HG03039 (cell line): ENCODE measurements at regions not wholly inside any gene's neighbourhood (a gene's known extent, or its start where the extent isn't known, plus 50 kb on each side); places are given as distances from the start of the nearest gene placed in this dataset.
"Not testable (repeated sequence)": the region's sequence is repeated elsewhere in the genome, so short reads cannot be mapped to it uniquely, and the experiment has no call there.

Experiments
- ATAC-seq: cut with Tn5 transposase; IDR thresholded peaks from one replicate; pipeline ENCODE4 v1.9.1; 2021; ENCODE audit warnings: mild to moderate bottlenecking, moderate library complexity; ENCODE audit not compliant: unreplicated experiment

- no peak for ATAC-seq
These were observed 1960.8 kb downstream of the OLFM4 start for GRCh38 chr13:54989418-54989817.

GRCh38 chr13:54999399-54999907, 1970.8 kb downstream of the OLFM4 start:
- ATAC-seq = no peak

DNA sequence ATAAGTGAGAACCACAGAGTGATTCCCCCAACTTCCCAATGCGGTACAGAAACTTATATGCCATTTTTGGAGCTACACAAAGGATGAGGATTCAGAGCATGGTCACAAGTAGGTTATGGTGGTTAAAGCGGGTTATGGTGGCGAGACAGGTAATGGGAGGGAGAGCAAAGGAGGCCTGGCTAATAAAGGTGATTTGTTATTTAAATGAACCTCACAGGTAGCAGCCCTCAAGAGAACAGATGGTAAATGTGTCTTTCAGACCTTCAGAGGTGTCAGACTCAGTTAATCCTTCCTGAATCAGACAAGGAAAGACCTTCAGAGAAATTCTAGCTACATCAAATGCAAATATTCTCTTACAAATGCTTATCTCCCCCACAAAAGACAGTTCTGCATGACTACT, 1971.4 kb downstream of the OLFM4 start:
- ATAC-seq = no peak

GRCh38 chr13:55000844-55001243, 1972.2 kb downstream of the OLFM4 start:
- no peak for ATAC-seq

GRCh38 chr13:55001881-55002280, 1973.3 kb downstream of the OLFM4 start:
- no peak for ATAC-seq

DNA sequence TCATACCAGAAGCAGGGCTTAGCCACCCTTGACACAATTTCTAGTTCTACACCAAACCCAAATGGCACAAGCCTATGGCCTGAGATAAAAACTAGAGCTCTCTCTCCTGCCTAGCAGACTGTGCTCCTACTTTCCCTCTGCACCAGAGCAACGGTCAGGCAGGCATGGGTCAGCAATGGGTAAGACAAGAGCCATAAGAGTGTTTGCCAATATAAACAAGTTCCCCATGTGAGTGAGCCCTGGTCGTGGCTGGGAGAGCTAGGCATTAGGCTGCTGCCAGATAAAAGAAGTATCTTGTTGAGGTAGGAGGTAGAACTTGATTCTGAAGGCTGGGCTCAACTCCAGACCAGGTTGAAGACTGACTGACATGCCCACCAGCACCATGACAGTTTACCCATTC, 1979.1 kb downstream of the OLFM4 start:
- ATAC-seq = no peak

DNA sequence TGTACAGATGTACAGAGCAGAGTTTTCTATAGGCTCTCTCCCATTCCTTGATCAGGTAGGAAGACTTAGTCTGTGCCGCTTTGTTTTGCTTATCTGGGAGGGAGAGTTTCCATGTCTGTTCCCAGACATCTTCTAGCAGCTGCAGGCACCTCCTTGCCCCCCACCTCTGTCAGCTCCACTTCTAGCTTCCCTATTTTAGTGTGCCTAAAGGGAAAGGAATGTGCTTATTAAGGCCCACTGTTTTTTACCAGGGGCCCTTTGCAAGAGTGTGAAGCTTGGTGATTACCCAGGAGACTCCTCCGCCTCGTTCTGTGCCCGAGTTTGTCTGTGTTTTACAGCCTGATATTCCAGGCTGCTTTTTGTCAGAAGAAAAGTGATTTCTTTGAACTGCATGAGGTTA, 1984.4 kb downstream of the OLFM4 start:
- ATAC-seq = no peak

DNA sequence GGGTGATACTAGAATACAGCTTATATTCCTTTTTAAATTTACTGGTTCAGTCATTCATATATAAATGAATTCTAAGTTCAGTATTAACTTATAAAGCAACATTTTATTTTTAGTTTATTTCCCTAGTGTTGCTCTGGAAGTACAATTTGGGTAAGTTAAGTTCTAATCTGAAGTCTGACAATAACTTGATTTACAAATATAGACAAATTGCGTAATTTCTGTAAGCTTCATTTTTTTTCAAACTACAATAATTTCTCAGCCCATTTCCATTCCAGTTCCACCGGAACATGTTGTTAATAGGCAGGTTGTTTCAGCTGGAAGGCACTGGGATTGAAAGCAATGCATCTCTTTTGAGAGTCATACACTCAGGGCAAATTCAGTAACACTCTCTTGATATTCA, 2000.7 kb downstream of the OLFM4 start:
- ATAC-seq = no peak

DNA sequence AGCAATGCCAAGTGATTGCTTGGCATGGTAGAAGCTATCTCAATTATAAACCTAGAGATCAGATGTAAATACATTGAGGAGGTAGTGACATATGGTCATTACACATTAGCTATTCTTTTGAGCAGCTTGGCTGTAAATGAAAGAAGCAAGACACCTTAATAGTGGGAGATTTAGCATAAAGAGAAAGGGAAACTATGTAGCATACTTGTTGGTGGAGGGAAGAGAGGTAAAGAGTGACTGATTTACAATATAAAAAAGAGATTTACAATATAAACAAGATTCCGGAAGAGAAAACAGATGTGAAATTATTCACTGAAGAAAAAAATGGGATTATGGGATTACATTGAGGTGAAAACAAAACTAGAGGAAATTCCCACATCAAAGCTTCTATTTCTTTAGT, 2009.6 kb downstream of the OLFM4 start:
- no peak for ATAC-seq

- not testable (repeated sequence) for ATAC-seq
These were observed 2025.4 kb downstream of the OLFM4 start for GRCh38 chr13:55053891-55054550.

DNA sequence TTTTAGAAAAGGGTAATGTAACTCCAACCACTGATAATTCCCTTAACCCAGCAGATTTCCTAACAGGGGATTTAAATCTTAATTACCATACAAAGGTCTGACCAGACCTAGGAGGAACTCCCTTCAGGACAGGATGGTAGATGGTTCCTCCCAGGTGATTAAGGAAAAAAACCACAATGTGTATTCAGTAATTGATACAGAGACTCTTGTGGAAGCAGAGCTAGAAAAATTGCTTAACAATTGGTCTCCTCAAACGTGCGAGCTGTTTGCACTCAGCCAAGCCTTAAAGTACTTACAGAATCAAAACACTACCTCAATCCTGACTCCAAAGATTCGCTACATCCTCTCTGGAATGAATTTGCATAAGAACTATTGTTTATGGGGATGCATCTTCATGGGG, 2027.1 kb downstream of the OLFM4 start:
- ATAC-seq = not testable (repeated sequence)

GRCh38 chr13:55062662-55063061, 2034.0 kb downstream of the OLFM4 start:
- ATAC-seq = no peak

- no peak for ATAC-seq
These were observed 2039.3 kb downstream of the OLFM4 start for GRCh38 chr13:55067946-55068345.

DNA sequence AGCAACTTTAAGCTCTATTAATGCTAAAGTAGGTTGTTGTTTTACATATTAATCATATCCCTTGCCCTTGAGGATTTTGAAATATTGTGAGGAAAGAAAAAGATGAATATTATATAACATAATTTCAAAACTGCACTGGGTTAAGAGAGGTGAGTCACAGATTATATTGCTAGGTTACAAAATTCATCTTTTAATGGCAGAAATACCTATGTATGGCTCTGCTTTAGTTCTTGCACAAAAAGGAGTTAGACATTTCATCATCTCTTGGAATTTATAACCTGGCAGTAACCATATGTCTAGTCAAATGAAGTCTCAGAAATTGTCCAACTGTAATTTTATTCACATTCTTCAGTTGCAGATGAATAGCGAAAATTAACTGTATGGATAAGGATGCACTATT, 2041.1 kb downstream of the OLFM4 start:
- ATAC-seq = no peak

- no peak for ATAC-seq
These were observed 2044.4 kb downstream of the OLFM4 start for GRCh38 chr13:55073000-55073399.

- no peak for ATAC-seq
These were observed 2056.0 kb downstream of the OLFM4 start for GRCh38 chr13:55084630-55085029.

GRCh38 chr13:55087085-55087484, 2053.6 kb upstream of the PRR20A start:
- no peak for ATAC-seq

GRCh38 chr13:55090612-55091011, 2050.1 kb upstream of the PRR20A start:
- ATAC-seq = no peak

DNA sequence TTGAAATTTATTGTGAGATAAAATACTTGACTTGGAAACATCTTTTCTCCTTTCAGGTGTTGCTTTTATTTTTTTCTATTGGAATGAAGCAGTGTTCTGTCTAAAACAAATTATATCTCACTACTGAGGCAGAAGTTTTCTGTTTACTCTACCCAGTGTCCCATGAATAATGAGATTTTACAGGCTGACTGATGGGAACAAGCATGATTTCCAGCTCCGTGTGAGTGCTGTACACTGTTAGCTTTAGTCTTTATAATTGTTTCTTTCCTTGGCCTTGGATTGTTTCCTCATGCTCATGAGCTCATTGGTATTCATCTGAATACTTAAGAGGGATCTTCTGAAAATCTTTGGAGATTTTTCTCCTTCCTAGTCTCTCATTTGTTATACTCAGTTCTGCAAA, 2049.5 kb upstream of the PRR20A start:
- ATAC-seq = no peak

- ATAC-seq = no peak
These were observed 2034.2 kb upstream of the PRR20A start for GRCh38 chr13:55106509-55106908.

DNA sequence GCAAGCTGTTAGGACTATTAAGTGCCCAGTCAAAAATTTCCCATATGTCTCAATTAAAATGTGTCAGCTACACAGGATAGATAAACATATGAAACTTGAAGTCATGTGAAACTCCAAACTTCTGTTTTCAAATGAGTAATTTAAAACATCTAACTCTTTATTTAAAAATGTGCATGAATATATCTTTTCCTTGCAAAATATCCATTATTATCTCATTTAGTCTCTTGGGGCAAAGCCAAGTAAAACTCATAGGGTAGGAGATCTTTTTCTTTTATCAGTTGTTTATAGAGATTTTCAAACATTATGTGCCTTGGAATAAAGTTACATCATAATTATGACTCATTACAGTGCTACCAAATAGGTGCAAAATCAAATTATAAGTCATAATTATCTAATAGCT, 2020.1 kb upstream of the PRR20A start:
- no peak for ATAC-seq

- ATAC-seq = no peak
These were observed 1985.7 kb upstream of the PRR20A start for GRCh38 chr13:55155046-55155445.

DNA sequence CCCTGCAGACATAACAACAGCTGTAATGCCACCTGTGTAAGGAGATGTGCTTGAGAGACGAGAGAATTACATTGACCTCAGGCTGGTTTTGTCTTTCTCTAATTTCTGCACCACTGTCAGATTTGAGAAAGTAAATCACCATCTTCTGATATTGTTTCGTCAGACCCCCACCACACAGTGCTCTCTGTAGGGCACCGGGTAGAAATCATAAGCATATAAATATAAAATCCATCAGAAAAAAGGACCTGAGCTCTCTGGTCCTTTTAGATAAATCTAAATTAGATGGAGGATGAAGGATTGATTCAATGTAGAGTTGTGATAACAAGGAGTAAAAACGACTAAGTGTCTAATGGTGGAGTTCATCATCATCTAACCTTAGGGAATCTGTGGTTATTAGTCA, 1981.0 kb upstream of the PRR20A start:
- no peak for ATAC-seq
